SJSA1 (cell line): ENCODE measurements at regions not wholly inside any gene's neighbourhood (a gene's known extent, or its start where the extent isn't known, plus 50 kb on each side); places are given as distances from the start of the nearest gene placed in this dataset.
"Not testable (repeated sequence)": the region's sequence is repeated elsewhere in the genome, so short reads cannot be mapped to it uniquely, and the experiment has no call there.

Experiments used
- DNase-seq, 2 experiments: peaks; one replicate each; pipeline ENCODE4 v3.0.0-alpha.2; 2015 to 2020; ENCODE audit warnings: low spot score in 2 of 2, low read depth in 1 of 2
- H3K27ac ChIP-seq: fragments of 250-450 bp; sonication (Bioruptor Pico); 2 replicates; pipeline ENCODE4 v1.5.1; 2020; ENCODE audit warnings: mild to moderate bottlenecking, moderate library complexity
- H3K27me3 ChIP-seq: fragments of 250-450 bp; sonication (Bioruptor Pico); replicated peaks from 2 replicates; pipeline ENCODE4 v1.5.1; 2020; ENCODE audit warnings: mild to moderate bottlenecking, moderate library complexity
- H3K36me3 ChIP-seq: fragments of 250-450 bp; sonication (Bioruptor Pico); 2 replicates; pipeline ENCODE4 v1.5.1; 2020; ENCODE audit warnings: mild to moderate bottlenecking
- H3K4me1 ChIP-seq: fragments of 250-450 bp; sonication (Bioruptor Pico); replicated peaks from 2 replicates; pipeline ENCODE4 v1.6.1; 2021; ENCODE audit warnings: mild to moderate bottlenecking
- H3K4me3 ChIP-seq: fragments of 250-450 bp; sonication (Bioruptor Pico); 2 replicates; pipeline ENCODE4 v1.5.1; 2020; ENCODE audit warnings: mild to moderate bottlenecking
- H3K9me3 ChIP-seq: fragments of 250-450 bp; sonication (Bioruptor Pico); replicated peaks from 2 replicates; pipeline ENCODE4 v1.5.1; 2020; ENCODE audit warnings: mild to moderate bottlenecking

DNA sequence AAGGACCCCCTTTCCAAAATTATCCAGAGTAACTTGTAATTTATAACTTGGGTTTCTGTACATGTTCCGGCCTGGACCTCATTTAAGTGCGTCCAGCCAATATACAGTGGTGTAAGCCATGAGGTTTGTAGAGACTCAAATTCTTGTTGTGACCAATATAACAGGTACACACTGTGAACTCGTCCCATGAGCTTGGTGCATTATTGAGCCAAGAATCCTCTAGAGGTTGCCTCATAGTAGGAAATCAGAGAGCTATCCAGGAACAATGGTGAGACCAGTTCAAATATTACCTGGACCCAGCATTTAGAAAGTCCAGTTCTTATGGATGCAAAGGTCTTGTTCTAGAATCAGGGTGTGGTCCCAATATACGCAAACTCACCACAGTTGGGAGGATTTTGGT lies 138.2 kb downstream of the NPIPB5 start:
- no peaks in the 10 kb centered on the region for H3K36me3 ChIP-seq
- H3K9me3 ChIP-seq = no peaks in the 10 kb centered on the region
- no peak overlapping the region for H3K4me3 ChIP-seq
- no peaks in the 10 kb centered on the region for H3K4me1 ChIP-seq
- peaks cover 28% of the 10 kb centered on the region for H3K27me3 ChIP-seq
- no peak for DNase-seq
- H3K27ac ChIP-seq = no peak overlapping the region

GRCh38 chr16:22651111-22651817 lies 140.6 kb downstream of the NPIPB5 start:
- H3K4me1 ChIP-seq, H3K9me3 ChIP-seq, H3K27ac ChIP-seq, DNase-seq, H3K4me3 ChIP-seq, H3K36me3 ChIP-seq: not testable (repeated sequence)
- H3K27me3 ChIP-seq = peaks cover 30% of the 10 kb centered on the region

GRCh38 chr16:22652463-22652845 lies 141.8 kb downstream of the NPIPB5 start:
- no peaks in the 10 kb centered on the region for H3K9me3 ChIP-seq
- DNase-seq = no peak
- no peak overlapping the region for H3K27ac ChIP-seq
- no peaks in the 10 kb centered on the region for H3K36me3 ChIP-seq
- H3K4me1 ChIP-seq = no peaks in the 10 kb centered on the region
- H3K27me3 ChIP-seq = peaks cover 26% of the 10 kb centered on the region
- no peak overlapping the region for H3K4me3 ChIP-seq

DNA sequence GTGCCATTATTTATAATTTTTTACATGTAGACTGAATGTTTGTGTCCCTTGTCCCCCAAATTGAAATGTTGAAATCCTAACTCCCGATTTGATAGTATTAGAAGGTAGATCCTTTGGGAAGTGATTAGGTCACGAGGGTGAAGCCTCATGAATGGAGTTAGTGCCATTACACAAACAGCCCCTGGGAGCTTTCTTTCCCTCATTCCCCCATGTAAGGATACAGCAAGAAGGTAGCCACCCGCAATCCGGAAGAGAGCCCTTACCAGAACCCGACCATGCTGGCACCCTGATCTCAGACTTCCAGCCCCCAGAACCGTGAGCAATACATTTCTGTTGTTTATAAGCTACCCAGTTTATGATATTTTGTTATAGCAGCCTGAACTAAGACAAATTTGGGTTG lies 143.2 kb downstream of the NPIPB5 start:
- DNase-seq = no peak
- H3K27me3 ChIP-seq = peaks cover 19% of the 10 kb centered on the region
- H3K4me3 ChIP-seq = no peak overlapping the region
- no peaks in the 10 kb centered on the region for H3K4me1 ChIP-seq
- H3K9me3 ChIP-seq = no peaks in the 10 kb centered on the region
- H3K27ac ChIP-seq = no peak overlapping the region
- no peaks in the 10 kb centered on the region for H3K36me3 ChIP-seq

GRCh38 chr16:22656573-22656972 lies 145.9 kb downstream of the NPIPB5 start:
- H3K9me3 ChIP-seq, H3K36me3 ChIP-seq: not testable (repeated sequence)

DNA sequence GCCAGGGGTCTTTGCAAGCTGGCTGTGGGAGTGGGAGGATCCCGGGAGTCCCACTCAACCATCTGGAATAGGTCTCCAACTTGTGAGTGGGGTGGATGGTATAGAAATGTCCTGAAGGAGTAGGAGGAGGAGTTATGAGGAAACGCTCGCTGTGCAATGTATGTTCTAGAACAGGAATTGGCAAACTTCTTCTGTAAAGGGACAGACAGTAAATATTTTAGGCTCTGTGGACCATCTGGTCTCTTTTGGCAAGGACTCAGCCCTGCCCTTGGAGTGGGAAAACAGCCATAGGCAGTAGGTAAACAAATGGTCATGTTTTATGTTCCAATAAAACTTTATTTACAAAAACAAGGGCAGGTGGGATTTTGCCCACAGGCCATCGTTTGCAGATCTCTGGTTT lies 149.2 kb downstream of the NPIPB5 start:
- Histone ChIP-seq H3K27me3 (peaks cover 16% of the 10 kb centered on the region), H3K4me3 (no peak overlapping the region), H3K4me1 (no peaks in the 10 kb centered on the region), H3K36me3 (no peaks in the 10 kb centered on the region), H3K9me3 (no peaks in the 10 kb centered on the region), H3K27ac (no peak overlapping the region)
- DNase-seq = no peak

More at GRCh38 chr16:22656573-22656972, 145.9 kb downstream of the NPIPB5 start:
- DNase-seq, H3K27ac ChIP-seq, H3K4me3 ChIP-seq, H3K4me1 ChIP-seq: not testable (repeated sequence)
- peaks cover 17% of the 10 kb centered on the region for H3K27me3 ChIP-seq

DNA sequence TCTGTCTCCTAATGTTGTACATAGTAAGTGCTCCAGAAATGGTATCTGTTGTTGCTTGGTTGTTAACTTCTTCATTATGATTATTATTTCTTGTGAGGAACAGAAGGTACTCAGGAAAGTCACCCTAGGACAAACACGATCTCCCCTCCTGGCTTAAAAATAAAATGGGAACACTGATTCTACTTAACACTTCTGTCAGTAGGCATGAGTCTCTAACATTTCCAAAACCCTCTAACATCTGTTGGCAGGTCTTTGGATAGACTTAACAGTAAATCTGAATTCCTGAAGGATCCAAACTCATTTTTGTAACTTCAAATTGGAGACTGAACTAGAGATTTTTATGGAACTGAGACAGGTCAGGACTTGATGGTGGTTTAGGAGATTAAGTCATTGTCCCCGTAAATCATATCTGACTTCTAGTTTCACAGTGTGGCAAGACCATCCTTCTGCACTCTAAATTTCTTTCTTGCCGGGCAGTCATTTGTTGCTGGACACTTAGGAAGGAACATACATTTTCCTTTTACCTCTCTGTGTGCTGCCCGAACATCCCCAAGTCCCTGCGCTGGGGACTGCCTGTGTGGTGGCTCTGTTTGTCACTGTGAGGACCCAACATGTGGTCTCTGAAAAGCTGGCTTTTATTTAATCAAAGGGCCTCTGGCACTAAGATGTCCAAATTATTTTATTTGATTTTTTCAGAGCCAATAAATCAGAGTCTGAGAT lies 149.9 kb downstream of the NPIPB5 start:
- H3K4me1 ChIP-seq = no peaks in the 10 kb centered on the region
- H3K27ac ChIP-seq = no peak overlapping the region
- no peak for DNase-seq
- no peak overlapping the region for H3K4me3 ChIP-seq
- H3K36me3 ChIP-seq = no peaks in the 10 kb centered on the region
- no peaks in the 10 kb centered on the region for H3K9me3 ChIP-seq
- peaks cover 15% of the 10 kb centered on the region for H3K27me3 ChIP-seq

- H3K9me3 ChIP-seq = no peaks in the 10 kb centered on the region
- DNase-seq = no peak
- H3K4me1 ChIP-seq = no peaks in the 10 kb centered on the region
- no peak overlapping the region for H3K4me3 ChIP-seq
- peaks cover 17% of the 10 kb centered on the region for H3K27me3 ChIP-seq
- H3K36me3 ChIP-seq = no peaks in the 10 kb centered on the region
- H3K27ac ChIP-seq = no peak overlapping the region
These were observed 150.5 kb downstream of the NPIPB5 start for GRCh38 chr16:22661161-22661647.

DNA sequence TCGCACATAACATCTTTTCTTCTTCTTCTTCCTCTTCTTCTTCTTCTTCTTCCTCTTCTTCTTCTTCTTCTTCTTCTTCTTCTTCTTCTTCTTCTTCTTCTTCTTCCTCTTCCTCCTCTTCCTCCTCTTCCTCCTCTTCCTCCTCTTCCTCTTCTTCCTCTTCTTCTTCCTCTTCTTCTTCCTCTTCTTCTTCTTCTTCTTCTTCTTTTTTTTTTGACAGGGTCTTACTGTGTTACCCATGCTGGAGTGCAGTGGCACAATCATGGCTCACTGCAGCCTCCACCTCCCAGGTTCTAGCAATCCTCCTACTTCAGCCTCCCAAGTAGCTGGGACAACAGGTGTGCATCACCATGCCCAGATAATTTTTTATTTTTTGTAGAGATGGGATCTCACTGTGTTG lies 151.0 kb upstream of the HS3ST2 start:
- H3K4me1 ChIP-seq, H3K36me3 ChIP-seq, H3K4me3 ChIP-seq, H3K27ac ChIP-seq, H3K9me3 ChIP-seq, DNase-seq: not testable (repeated sequence)
- H3K27me3 ChIP-seq = peaks cover 26% of the 10 kb centered on the region

GRCh38 chr16:22663389-22664064 lies 150.4 kb upstream of the HS3ST2 start:
- Histone ChIP-seq H3K36me3 (no peaks in the 10 kb centered on the region), H3K9me3 (no peaks in the 10 kb centered on the region), H3K27me3 (peaks cover 31% of the 10 kb centered on the region), H3K4me1 (no peaks in the 10 kb centered on the region), H3K4me3 (no peak overlapping the region), H3K27ac (no peak overlapping the region)
- DNase-seq = no peak

DNA sequence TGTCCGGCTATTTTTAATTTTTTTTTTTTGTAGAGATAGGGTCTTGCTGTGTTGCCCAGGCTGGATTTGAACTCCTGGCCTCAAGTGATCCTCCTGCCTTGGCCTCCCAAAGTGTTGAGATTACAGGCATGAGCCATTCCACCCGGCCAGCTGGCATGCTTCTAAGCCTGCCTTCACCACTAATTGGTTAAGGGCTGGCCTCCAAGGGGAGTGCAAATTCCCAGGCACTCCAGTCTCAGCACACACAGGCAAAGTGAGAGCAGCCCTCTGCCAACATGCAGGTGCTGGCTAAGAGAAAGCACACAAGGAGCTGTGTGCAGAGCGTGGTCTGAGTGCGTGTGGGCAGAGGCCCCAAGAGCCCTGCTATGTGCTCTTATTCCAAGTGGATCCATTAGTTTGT lies 149.8 kb upstream of the HS3ST2 start:
- no peak overlapping the region for H3K27ac ChIP-seq
- no peak overlapping the region for H3K4me3 ChIP-seq
- no peaks in the 10 kb centered on the region for H3K36me3 ChIP-seq
- no peak for DNase-seq
- H3K27me3 ChIP-seq = peaks cover 31% of the 10 kb centered on the region
- H3K9me3 ChIP-seq = no peaks in the 10 kb centered on the region
- H3K4me1 ChIP-seq = no peaks in the 10 kb centered on the region

GRCh38 chr16:22664561-22664997 lies 149.4 kb upstream of the HS3ST2 start:
- Histone ChIP-seq H3K27ac (no peak overlapping the region), H3K4me1 (no peaks in the 10 kb centered on the region), H3K27me3 (peaks cover 31% of the 10 kb centered on the region), H3K9me3 (no peaks in the 10 kb centered on the region), H3K36me3 (no peaks in the 10 kb centered on the region), H3K4me3 (no peak overlapping the region)
- peak in 1 of 2 experiments; percentile 30 for DNase-seq

- Histone ChIP-seq H3K27me3 (peaks cover 29% of the 10 kb centered on the region), H3K36me3 (no peaks in the 10 kb centered on the region), H3K9me3 (no peaks in the 10 kb centered on the region), H3K4me1 (no peaks in the 10 kb centered on the region), H3K4me3 (no peak overlapping the region), H3K27ac (no peak overlapping the region)
- DNase-seq = peak in 1 of 2 experiments; percentile 17
These were observed 148.7 kb upstream of the HS3ST2 start for GRCh38 chr16:22665048-22665797.
